GM12878 (cell line): ENCODE measurements at regions not wholly inside any gene's neighbourhood (a gene's known extent, or its start where the extent isn't known, plus 50 kb on each side); places are given as distances from the start of the nearest gene placed in this dataset.

Experiments used
- ATAC-seq: fragments of 200-7000 bp; cut with Tn5 transposase; 3 replicates; pipeline ENCODE4 v1.9.1; 2020; ENCODE audit warnings: mild to moderate bottlenecking, moderate library complexity
- BruUV-seq: library from RNA; stranded (reverse); fragments of 400-500 nt; replicated peaks from 2 replicates; lab custom pipeline; 2021; lab: Mats Ljungman, UMichigan
- CTCF ChIA-PET: fragments of 300-600 bp; sonication (Branson Sonifier 250); formaldehyde crosslinking; extraction: SDS; loops from one replicate; lab custom pipeline; 2021; ENCODE audit warnings: inconsistent platforms; lab: Yijun Ruan, JAX
- POLR2A ChIA-PET: fragments of 350-600 bp; formaldehyde crosslinking; extraction: SDS; loops from one replicate; lab custom pipeline; 2021; ENCODE audit warnings: inconsistent platforms; lab: Charles Lee
- RAD21 ChIA-PET: fragments of 300-600 bp; sonication (Branson Sonifier 250); formaldehyde crosslinking; loops from one replicate; lab custom pipeline; 2023; ENCODE audit warnings: antibody characterized with exemption; ENCODE audit not compliant: unreplicated experiment; lab: Charles Lee
- SMC1A ChIA-PET: fragments of 300-600 bp; sonication (Branson Sonifier 250); formaldehyde crosslinking; loops from one replicate; lab custom pipeline; 2023; ENCODE audit not compliant: unreplicated experiment, uncharacterized antibody; lab: Charles Lee
- DNase-seq: peaks from one replicate; pipeline ENCODE4 v3.0.0-alpha.2; 2011; ENCODE audit warnings: low read depth, low spot score
- FAIRE-seq: peaks from 3 replicates; lab custom pipeline; 2011; peaks lifted over from hg19 to GRCh38; lab: Jason Lieb, UNC
- H2AFZ ChIP-seq: 2 replicates; pipeline ENCODE4 v1.6.0; 2011; ENCODE audit warnings: low read depth, low read length, control low read depth; ENCODE audit not compliant: control insufficient read depth
- H3K27ac ChIP-seq: 2 replicates; pipeline ENCODE4 v1.5.1; 2011; ENCODE audit warnings: control low read depth; ENCODE audit not compliant: control insufficient read depth, insufficient read depth
- H3K27me3 ChIP-seq, 2 experiments: replicated peaks in 1 of 2; 2 replicates each; pipeline versions ENCODE4 v1.6.0 to v1.6.1; 2011; ENCODE audit warnings: low read length in 1 of 2; ENCODE audit not compliant: control insufficient read depth in 2 of 2, insufficient read depth in 2 of 2
- H3K36me3 ChIP-seq, 2 experiments: 2 replicates each; pipeline ENCODE4 v1.5.1; 2011; ENCODE audit warnings: low read length in 1 of 2; ENCODE audit not compliant: control insufficient read depth in 2 of 2, insufficient read depth in 2 of 2
- H3K4me1 ChIP-seq: 2 replicates; pipeline ENCODE4 v1.6.1; 2011; ENCODE audit warnings: mild to moderate bottlenecking, low read length, moderate library complexity, mixed read lengths; ENCODE audit not compliant: control insufficient read depth, insufficient read depth
- H3K4me2 ChIP-seq: 2 replicates; pipeline ENCODE4 v1.6.0; 2011; ENCODE audit warnings: control low read depth; ENCODE audit not compliant: control insufficient read depth, insufficient read depth
- H3K4me3 ChIP-seq: fragments of 200-600 bp; sonication (generic); 2 replicates; pipeline ENCODE4 v1.5.1; 2016
- H3K79me2 ChIP-seq: 2 replicates; pipeline ENCODE4 v1.6.0; 2011; ENCODE audit warnings: low read length; ENCODE audit not compliant: control insufficient read depth, insufficient read depth
- H3K9ac ChIP-seq: 2 replicates; pipeline ENCODE4 v1.8.0; 2011; ENCODE audit warnings: low read length, control low read depth, mixed read lengths; ENCODE audit not compliant: control insufficient read depth, insufficient read depth
- H3K9me3 ChIP-seq: replicated peaks from 3 replicates; pipeline ENCODE4 v1.5.1; 2011; ENCODE audit warnings: mild to moderate bottlenecking, low read length; ENCODE audit not compliant: control insufficient read depth, insufficient read depth
- H4K20me1 ChIP-seq: 2 replicates; pipeline ENCODE4 v1.6.0; 2011; ENCODE audit not compliant: control insufficient read depth, insufficient read depth
- FOXK2 ChIP-seq: fragments of 450-650 bp; IDR thresholded peaks from 2 replicates; pipeline ENCODE4 v1.6.1; 2017; ENCODE audit warnings: mild to moderate bottlenecking, moderate library complexity
- GABPA ChIP-seq: IDR thresholded peaks from 2 replicates; pipeline ENCODE4 v1.6.1; 2014; ENCODE audit warnings: antibody characterized with exemption, low read depth, mild to moderate bottlenecking, inconsistent platforms
- IKZF2 ChIP-seq, 2 experiments: fragments of 450-650 bp; IDR thresholded peaks; 2 replicates each; pipeline ENCODE4 v1.6.1; 2017; ENCODE audit warnings: mild to moderate bottlenecking in 2 of 2, moderate library complexity in 2 of 2
- KAT2A ChIP-seq: conservative IDR thresholded peaks from 2 replicates; pipeline ENCODE4 v1.6.1; 2011; ENCODE audit warnings: low read depth, low read length; ENCODE audit not compliant: control insufficient read depth
- NR2F1 ChIP-seq: fragments of 450-650 bp; conservative IDR thresholded peaks from 2 replicates; pipeline ENCODE4 v1.6.1; 2017; ENCODE audit warnings: mild to moderate bottlenecking
- RELA ChIP-seq: fragments of 450-650 bp; IDR thresholded peaks from 2 replicates; pipeline ENCODE4 v1.8.0; 2014; ENCODE audit warnings: borderline replicate concordance; ENCODE audit not compliant: partially characterized antibody
- WGBS: methylation state at CpG from one replicate; pipeline ENCODE4 v1.1.6; 2016; ENCODE audit warnings: low lambda C conversion rate; ENCODE audit not compliant: insufficient replicate concordance, insufficient coverage; ENCODE audit errors: missing lambda C conversion rate; 5-methylcytosine and 5-hydroxymethylcytosine counted together
- in situ Hi-C: fragments of 300-500 bp; cut with MboI; formaldehyde crosslinking; loops from 9 replicates; pipeline ENCODE4 v1.14.3; 2018; ENCODE audit warnings: mixed read lengths
- intact Hi-C: fragments of 100-400 bp; cut with micrococcal nuclease; formaldehyde crosslinking; loops from one replicate; pipeline ENCODE4 v1.14.2; 2022; ENCODE audit not compliant: unreplicated experiment
- TF ChIP-seq, protein P1 (sequence below): fragments of 450-650 bp; conservative IDR thresholded peaks from 2 replicates; pipeline ENCODE4 v1.6.1; 2017; ENCODE audit warnings: mild to moderate bottlenecking, moderate library complexity
- TF ChIP-seq, protein P2 (sequence below): fragments of 450-650 bp; IDR thresholded peaks from 2 replicates; pipeline ENCODE4 v1.6.1; 2017; ENCODE audit warnings: mild to moderate bottlenecking, moderate library complexity

DNA sequence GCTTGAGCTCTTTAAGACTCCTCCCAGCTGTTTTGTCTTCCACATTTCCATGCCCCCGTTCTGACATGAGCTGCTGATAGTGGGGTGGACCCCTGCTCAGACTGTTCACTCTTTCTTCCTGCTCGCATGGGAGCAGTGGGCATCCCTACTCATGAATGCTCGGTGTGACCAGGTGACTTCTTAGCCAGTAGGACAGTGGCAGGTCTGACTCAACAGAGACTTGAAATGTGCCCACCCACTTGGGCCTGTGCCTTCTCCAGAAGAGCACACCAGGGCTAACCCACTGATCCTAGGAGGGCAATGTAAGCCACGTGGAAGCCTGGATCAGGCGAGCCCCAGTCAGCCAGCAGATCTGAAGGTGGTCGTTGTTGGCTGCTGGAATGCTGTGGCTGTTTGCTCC lies 582.0 kb downstream of the QKI start:
- Histone ChIP-seq H3K27me3 (no peaks in the 10 kb centered on the region), H3K9me3 (no peaks in the 10 kb centered on the region), H3K4me3 (no peak overlapping the region), H3K4me1 (no peaks in the 10 kb centered on the region), H3K27ac (no peak overlapping the region), H2AFZ (no peak overlapping the region), H3K9ac (no peak overlapping the region), H4K20me1 (no peaks in the 10 kb centered on the region), H3K4me2 (no peak overlapping the region), H3K36me3 (no peaks in the 10 kb centered on the region), H3K79me2 (no peaks in the 10 kb centered on the region)
- WGBS = 24% methylated on average over 6 of the region's 6 CpGs
- ChIA-PET SMC1A (interaction anchor here (0.9 kb wide), 1 partner anchor 12 kb away, joined by 3 read pairs; no protein-coding TSS in a partner anchor), POLR2A (no interaction called here), CTCF (no interaction called here), RAD21 (no interaction called here)
- FAIRE-seq = no peak
- TF ChIP-seq RELA = no peak
- no peak for TF ChIP-seq FOXK2
- TF ChIP-seq, protein P1, sequence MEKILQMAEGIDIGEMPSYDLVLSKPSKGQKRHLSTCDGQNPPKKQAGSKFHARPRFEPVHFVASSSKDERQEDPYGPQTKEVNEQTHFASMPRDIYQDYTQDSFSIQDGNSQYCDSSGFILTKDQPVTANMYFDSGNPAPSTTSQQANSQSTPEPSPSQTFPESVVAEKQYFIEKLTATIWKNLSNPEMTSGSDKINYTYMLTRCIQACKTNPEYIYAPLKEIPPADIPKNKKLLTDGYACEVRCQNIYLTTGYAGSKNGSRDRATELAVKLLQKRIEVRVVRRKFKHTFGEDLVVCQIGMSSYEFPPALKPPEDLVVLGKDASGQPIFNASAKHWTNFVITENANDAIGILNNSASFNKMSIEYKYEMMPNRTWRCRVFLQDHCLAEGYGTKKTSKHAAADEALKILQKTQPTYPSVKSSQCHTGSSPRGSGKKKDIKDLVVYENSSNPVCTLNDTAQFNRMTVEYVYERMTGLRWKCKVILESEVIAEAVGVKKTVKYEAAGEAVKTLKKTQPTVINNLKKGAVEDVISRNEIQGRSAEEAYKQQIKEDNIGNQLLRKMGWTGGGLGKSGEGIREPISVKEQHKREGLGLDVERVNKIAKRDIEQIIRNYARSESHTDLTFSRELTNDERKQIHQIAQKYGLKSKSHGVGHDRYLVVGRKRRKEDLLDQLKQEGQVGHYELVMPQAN = no peak
- TF ChIP-seq, protein P2, sequence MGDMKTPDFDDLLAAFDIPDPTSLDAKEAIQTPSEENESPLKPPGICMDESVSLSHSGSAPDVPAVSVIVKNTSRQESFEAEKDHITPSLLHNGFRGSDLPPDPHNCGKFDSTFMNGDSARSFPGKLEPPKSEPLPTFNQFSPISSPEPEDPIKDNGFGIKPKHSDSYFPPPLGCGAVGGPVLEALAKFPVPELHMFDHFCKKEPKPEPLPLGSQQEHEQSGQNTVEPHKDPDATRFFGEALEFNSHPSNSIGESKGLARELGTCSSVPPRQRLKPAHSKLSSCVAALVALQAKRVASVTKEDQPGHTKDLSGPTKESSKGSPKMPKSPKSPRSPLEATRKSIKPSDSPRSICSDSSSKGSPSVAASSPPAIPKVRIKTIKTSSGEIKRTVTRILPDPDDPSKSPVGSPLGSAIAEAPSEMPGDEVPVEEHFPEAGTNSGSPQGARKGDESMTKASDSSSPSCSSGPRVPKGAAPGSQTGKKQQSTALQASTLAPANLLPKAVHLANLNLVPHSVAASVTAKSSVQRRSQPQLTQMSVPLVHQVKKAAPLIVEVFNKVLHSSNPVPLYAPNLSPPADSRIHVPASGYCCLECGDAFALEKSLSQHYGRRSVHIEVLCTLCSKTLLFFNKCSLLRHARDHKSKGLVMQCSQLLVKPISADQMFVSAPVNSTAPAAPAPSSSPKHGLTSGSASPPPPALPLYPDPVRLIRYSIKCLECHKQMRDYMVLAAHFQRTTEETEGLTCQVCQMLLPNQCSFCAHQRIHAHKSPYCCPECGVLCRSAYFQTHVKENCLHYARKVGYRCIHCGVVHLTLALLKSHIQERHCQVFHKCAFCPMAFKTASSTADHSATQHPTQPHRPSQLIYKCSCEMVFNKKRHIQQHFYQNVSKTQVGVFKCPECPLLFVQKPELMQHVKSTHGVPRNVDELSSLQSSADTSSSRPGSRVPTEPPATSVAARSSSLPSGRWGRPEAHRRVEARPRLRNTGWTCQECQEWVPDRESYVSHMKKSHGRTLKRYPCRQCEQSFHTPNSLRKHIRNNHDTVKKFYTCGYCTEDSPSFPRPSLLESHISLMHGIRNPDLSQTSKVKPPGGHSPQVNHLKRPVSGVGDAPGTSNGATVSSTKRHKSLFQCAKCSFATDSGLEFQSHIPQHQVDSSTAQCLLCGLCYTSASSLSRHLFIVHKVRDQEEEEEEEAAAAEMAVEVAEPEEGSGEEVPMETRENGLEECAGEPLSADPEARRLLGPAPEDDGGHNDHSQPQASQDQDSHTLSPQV = no peak
- no peak for TF ChIP-seq GABPA
- TF ChIP-seq IKZF2 (IDR thresholded peaks at IDR 0.05) = no peak
- TF ChIP-seq KAT2A = no peak
- TF ChIP-seq NR2F1 = no peak
- intact Hi-C loops (no loop called here), in situ Hi-C loops (no loop called here)
- ATAC-seq = no peak
- no TSS peak for BruUV-seq
- no peak for DNase-seq
